GM12891 (cell line): ENCODE measurements at regions not wholly inside any gene's neighbourhood (a gene's known extent, or its start where the extent isn't known, plus 50 kb on each side); places are given as distances from the start of the nearest gene placed in this dataset.

ENCODE experiments used
- POLR2A ChIP-seq: IDR thresholded peaks from 2 replicates; pipeline ENCODE4 v1.6.1; 2011; ENCODE audit warnings: low read depth, low read length, control low read depth
- POLR2AphosphoS5 ChIP-seq: IDR thresholded peaks from 2 replicates; pipeline ENCODE4 v1.6.1; 2011; ENCODE audit warnings: low read depth, low read length, control low read depth
- SPI1 ChIP-seq: IDR thresholded peaks from 2 replicates; pipeline ENCODE4 v1.6.1; 2011; ENCODE audit warnings: low read depth, low read length, control low read depth
- TAF1 ChIP-seq: IDR thresholded peaks from 2 replicates; pipeline ENCODE4 v1.6.1; 2011; ENCODE audit warnings: low read depth, low read length, control low read depth

DNA sequence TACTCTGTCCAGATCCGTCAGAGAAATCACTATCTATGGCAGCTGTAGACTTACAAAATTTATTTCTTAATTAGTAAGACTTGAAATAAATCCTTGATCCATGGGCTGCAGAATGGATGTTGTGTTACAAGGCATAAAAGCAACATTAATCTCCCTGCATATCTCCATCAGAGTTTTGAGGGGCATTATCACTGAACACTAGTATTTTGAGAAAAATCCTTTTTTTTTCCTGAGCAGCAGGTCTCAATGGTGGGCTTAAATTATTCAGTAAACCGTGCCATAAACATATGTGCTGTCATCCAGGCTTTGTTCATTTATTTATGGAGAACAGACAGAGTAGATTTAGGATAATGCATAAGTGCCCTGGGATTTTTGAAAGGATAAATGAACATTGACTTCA lies 457.9 kb upstream of the CTSO start:
- TF ChIP-seq POLR2A (no peak), TAF1 (no peak), POLR2AphosphoS5 (no peak), SPI1 (no peak)
